ENCODE measurements at regions not wholly inside any gene's neighbourhood (a gene's known extent, or its start where the extent isn't known, plus 50 kb on each side); places are given as distances from the start of the nearest gene placed in this dataset.

DNA sequence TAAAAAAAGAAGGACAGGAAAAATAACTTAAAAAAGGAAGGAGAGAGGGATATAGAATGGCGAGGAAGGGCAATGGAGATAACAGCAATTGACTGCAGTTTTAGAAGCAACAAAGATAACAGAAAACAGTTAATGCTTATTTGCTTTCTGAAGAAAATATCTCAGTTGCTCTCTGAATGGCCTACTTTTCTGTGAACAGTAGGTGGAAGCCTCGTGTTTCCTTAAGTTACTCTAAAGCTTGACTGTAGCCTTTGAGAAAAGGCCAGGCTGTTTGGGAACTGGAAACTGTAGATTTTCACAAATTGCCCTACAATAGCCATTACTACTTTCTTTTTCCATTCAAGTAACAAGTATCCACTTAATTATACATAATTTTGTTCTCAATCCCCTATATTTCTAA, 404.5 kb downstream of the YTHDC2 start:
- no peak for TF ChIP-seq MAFK (IDR thresholded peaks at IDR 0.05; ENCODE audit: low read depth, low read length)
- TF ChIP-seq, protein P1, sequence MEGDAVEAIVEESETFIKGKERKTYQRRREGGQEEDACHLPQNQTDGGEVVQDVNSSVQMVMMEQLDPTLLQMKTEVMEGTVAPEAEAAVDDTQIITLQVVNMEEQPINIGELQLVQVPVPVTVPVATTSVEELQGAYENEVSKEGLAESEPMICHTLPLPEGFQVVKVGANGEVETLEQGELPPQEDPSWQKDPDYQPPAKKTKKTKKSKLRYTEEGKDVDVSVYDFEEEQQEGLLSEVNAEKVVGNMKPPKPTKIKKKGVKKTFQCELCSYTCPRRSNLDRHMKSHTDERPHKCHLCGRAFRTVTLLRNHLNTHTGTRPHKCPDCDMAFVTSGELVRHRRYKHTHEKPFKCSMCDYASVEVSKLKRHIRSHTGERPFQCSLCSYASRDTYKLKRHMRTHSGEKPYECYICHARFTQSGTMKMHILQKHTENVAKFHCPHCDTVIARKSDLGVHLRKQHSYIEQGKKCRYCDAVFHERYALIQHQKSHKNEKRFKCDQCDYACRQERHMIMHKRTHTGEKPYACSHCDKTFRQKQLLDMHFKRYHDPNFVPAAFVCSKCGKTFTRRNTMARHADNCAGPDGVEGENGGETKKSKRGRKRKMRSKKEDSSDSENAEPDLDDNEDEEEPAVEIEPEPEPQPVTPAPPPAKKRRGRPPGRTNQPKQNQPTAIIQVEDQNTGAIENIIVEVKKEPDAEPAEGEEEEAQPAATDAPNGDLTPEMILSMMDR (conservative IDR thresholded peaks at IDR 0.05; ENCODE audit: low read depth, low read length): no peak
- TF ChIP-seq POLR2A (IDR thresholded peaks at IDR 0.05; ENCODE audit: low read depth, low read length): no peak
- TF ChIP-seq CEBPB (IDR thresholded peaks at IDR 0.05; ENCODE audit: low read depth, low read length): no peak
- TF ChIP-seq, protein P2, sequence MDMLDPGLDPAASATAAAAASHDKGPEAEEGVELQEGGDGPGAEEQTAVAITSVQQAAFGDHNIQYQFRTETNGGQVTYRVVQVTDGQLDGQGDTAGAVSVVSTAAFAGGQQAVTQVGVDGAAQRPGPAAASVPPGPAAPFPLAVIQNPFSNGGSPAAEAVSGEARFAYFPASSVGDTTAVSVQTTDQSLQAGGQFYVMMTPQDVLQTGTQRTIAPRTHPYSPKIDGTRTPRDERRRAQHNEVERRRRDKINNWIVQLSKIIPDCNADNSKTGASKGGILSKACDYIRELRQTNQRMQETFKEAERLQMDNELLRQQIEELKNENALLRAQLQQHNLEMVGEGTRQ (IDR thresholded peaks at IDR 0.05; ENCODE audit: low read depth, low read length): no peak
- TF ChIP-seq SMC3 (IDR thresholded peaks at IDR 0.05; ENCODE audit: low read depth, low read length): no peak
- TF ChIP-seq NFE2L2 (IDR thresholded peaks at IDR 0.05; ENCODE audit: low read depth, low read length): no peak
